ENCODE measurements at regions not wholly inside any gene's neighbourhood (a gene's known extent, or its start where the extent isn't known, plus 50 kb on each side); places are given as distances from the start of the nearest gene placed in this dataset.

DNA sequence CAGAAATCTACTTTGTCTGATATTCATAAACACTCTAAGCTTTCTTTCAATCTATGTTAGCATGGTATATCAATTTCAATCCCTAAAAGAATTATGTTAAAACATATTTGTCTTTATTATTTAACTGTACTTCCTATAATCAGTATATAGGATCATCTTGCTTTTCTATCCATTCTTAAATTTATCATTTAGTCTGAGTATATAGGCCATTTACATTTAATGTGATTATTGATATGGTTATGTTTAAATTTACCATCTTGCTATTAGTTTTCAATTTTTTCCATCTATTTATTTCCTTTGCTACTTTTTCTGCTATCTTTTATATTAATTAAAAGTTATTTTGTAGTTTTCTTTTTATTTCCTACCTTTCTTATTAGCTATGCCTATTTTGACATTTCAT lies 174.8 kb upstream of the MBNL1 start:
- no peak for TF ChIP-seq CTCF (conservative IDR thresholded peaks at IDR 0.05; ENCODE audit: low read depth, low read length)
- H3K9ac ChIP-seq = no peak overlapping the region
- H3K36me3 ChIP-seq (ENCODE audit: insufficient read depth) = no peaks in the 10 kb centered on the region
- no peaks in the 10 kb centered on the region for H3K27me3 ChIP-seq (ENCODE audit: insufficient read depth, low read depth)
- no peaks in the 10 kb centered on the region for H4K20me1 ChIP-seq (ENCODE audit: insufficient read depth)
- H3K4me1 ChIP-seq (ENCODE audit: low read depth, poor library complexity, severe bottlenecking) = no peaks in the 10 kb centered on the region
- no peak overlapping the region for H3K27ac ChIP-seq
- H3K4me2 ChIP-seq = no peak overlapping the region
- no peak overlapping the region for H2AFZ ChIP-seq (ENCODE audit: low read depth)
- H3K79me2 ChIP-seq (ENCODE audit: insufficient read depth, low read depth) = no peaks in the 10 kb centered on the region
- no peak overlapping the region for H3K4me3 ChIP-seq (IDR thresholded peaks at IDR 0.05; ENCODE audit: insufficient read depth, low read depth, low read length)

DNA sequence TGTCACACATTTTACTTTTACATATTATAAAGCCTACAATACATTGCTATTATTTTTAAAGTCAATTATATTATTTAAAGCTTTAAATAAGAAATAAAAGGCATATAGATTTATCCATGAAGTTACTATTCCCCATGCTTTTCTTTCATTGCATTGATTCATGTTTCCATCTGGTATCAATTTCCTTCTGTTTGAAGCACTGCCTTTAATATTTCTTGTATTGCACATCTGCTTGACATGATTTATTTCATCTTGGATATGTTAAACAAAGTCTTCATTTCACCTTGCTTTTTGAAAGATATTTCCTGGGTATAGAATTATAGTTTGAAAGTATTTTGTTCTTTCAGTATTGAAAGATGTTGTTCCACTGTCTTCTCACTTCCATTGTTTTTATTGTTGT lies 174.3 kb upstream of the MBNL1 start:
- H3K36me3 ChIP-seq (ENCODE audit: insufficient read depth) = no peaks in the 10 kb centered on the region
- no peak overlapping the region for H3K27ac ChIP-seq
- no peak overlapping the region for H3K4me2 ChIP-seq
- no peaks in the 10 kb centered on the region for H3K4me1 ChIP-seq (ENCODE audit: low read depth, poor library complexity, severe bottlenecking)
- H3K27me3 ChIP-seq (ENCODE audit: insufficient read depth, low read depth) = no peaks in the 10 kb centered on the region
- no peak for TF ChIP-seq CTCF (conservative IDR thresholded peaks at IDR 0.05; ENCODE audit: low read depth, low read length)
- H3K9ac ChIP-seq = no peak overlapping the region
- no peaks in the 10 kb centered on the region for H4K20me1 ChIP-seq (ENCODE audit: insufficient read depth)
- H3K79me2 ChIP-seq (ENCODE audit: insufficient read depth, low read depth) = no peaks in the 10 kb centered on the region
- no peak overlapping the region for H3K4me3 ChIP-seq (IDR thresholded peaks at IDR 0.05; ENCODE audit: insufficient read depth, low read depth, low read length)
- H2AFZ ChIP-seq (ENCODE audit: low read depth) = no peak overlapping the region

- no peaks in the 10 kb centered on the region for H3K79me2 ChIP-seq (ENCODE audit: insufficient read depth, low read depth)
- H3K4me2 ChIP-seq = no peak overlapping the region
- H3K4me3 ChIP-seq (IDR thresholded peaks at IDR 0.05; ENCODE audit: insufficient read depth, low read depth, low read length) = no peak overlapping the region
- no peak overlapping the region for H2AFZ ChIP-seq (ENCODE audit: low read depth)
- peaks cover 4% of the 10 kb centered on the region for H3K4me1 ChIP-seq (ENCODE audit: low read depth, poor library complexity, severe bottlenecking)
- no peak overlapping the region for H3K27ac ChIP-seq
- H4K20me1 ChIP-seq (ENCODE audit: insufficient read depth) = no peaks in the 10 kb centered on the region
- no peak for TF ChIP-seq CTCF (conservative IDR thresholded peaks at IDR 0.05; ENCODE audit: low read depth, low read length)
- no peaks in the 10 kb centered on the region for H3K27me3 ChIP-seq (ENCODE audit: insufficient read depth, low read depth)
- no peak overlapping the region for H3K9ac ChIP-seq
- H3K36me3 ChIP-seq (ENCODE audit: insufficient read depth) = no peaks in the 10 kb centered on the region
Observed at GRCh38 chr3:152095472-152095871, 173.3 kb upstream of the MBNL1 start.

GRCh38 chr3:152096280-152096906 lies 172.3 kb upstream of the MBNL1 start:
- Histone ChIP-seq H2AFZ (ENCODE audit: low read depth) (no peak overlapping the region), H3K9ac (no peak overlapping the region)
- no peak for TF ChIP-seq CTCF (conservative IDR thresholded peaks at IDR 0.05; ENCODE audit: low read depth, low read length)

More at GRCh38 chr3:152096280-152096906, 172.3 kb upstream of the MBNL1 start:
- Histone ChIP-seq H3K36me3 (ENCODE audit: insufficient read depth) (no peaks in the 10 kb centered on the region), H3K79me2 (ENCODE audit: insufficient read depth, low read depth) (no peaks in the 10 kb centered on the region), H4K20me1 (ENCODE audit: insufficient read depth) (no peaks in the 10 kb centered on the region), H3K27me3 (ENCODE audit: insufficient read depth, low read depth) (no peaks in the 10 kb centered on the region), H3K4me2 (no peak overlapping the region), H3K4me3 (IDR thresholded peaks at IDR 0.05; ENCODE audit: insufficient read depth, low read depth, low read length) (no peak overlapping the region), H3K4me1 (ENCODE audit: low read depth, poor library complexity, severe bottlenecking) (peaks cover 13% of the 10 kb centered on the region), H3K27ac (no peak overlapping the region)

All from KMS-11 (cell line).